Motor neuron (in vitro differentiated cells): ENCODE measurements at regions not wholly inside any gene's neighbourhood (a gene's known extent, or its start where the extent isn't known, plus 50 kb on each side); places are given as distances from the start of the nearest gene placed in this dataset.

Experiments used
- ATAC-seq, 8 experiments: fragments of 200-7000 bp; cut with Tn5 transposase; replicated peaks in 6 of 8; 2 replicates each; pipeline ENCODE4 v1.8.0; 2021; ENCODE audit warnings: mild to moderate bottlenecking in 8 of 8, moderate library complexity in 8 of 8
- H3K27ac ChIP-seq, 2 donors: fragments of 250-450 bp; sonication (Bioruptor Pico); 2 replicates each; pipeline ENCODE4 v1.9.0; 2021; ENCODE audit warnings: antibody characterized with exemption in 2 of 2, mild to moderate bottlenecking in 2 of 2, moderate library complexity in 1 of 2
- H3K4me1 ChIP-seq, 2 donors: fragments of 250-450 bp; sonication (Bioruptor Pico); replicated peaks in 1 of 2; 2 replicates each; pipeline ENCODE4 v1.6.1; 2021; ENCODE audit warnings: antibody characterized with exemption in 2 of 2, mild to moderate bottlenecking in 2 of 2, moderate library complexity in 1 of 2
- H3K4me3 ChIP-seq, 5 donors: fragments of 250-450 bp; sonication (Bioruptor Pico); 2 replicates each; pipeline ENCODE4 v1.9.0; 2021; ENCODE audit warnings: antibody characterized with exemption in 5 of 5, mild to moderate bottlenecking in 5 of 5, moderate library complexity in 4 of 5
- WGBS, 10 experiments: fragments of 450-650 bp; shearing (Covaris generic); methylation state at CpG; one replicate each; pipeline ENCODE4 v1.0.0; 2022; 5-methylcytosine and 5-hydroxymethylcytosine counted together
- in situ Hi-C, 9 experiments: fragments of 400-800 bp; cut with MboI; loops; one replicate each; pipeline ENCODE4 v1.15.0; 2021; ENCODE audit warnings: low sequenced_read_pairs in 9 of 9, low pct_unique_long_range_greater_than_20kb in 2 of 9; ENCODE audit not compliant: unreplicated experiment in 9 of 9

DNA sequence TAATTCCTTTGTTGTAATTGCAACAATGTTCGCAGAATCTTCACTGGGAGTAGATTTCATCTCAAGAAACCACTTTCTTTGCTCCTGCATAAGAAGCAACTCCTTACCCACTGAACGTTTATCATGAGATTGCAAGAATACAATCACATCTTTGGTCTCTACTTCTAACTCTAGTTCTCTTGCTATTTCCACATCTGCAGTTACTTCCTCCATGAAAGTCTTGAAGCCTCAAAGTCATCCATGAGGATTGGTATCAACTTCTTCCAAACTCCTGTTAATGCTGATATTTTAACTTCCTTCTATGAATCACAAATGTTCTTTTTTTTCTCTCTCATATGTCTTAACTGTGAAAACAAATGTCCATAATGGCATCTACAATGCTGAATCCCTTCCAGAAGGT lies 118.6 kb upstream of the RAB4A start:
- Histone ChIP-seq H3K4me3 (no peak overlapping the region), H3K27ac (no peak overlapping the region), H3K4me1 (peaks cover 18 to 35% of the 10 kb centered on the region in 2 donors)
- ATAC-seq = no peak
- WGBS, 10 experiments = 50 to 100% (median 90%) methylated on average over 1 to 2 of the region's 2 CpGs
- in situ Hi-C loops = no loop called here

DNA sequence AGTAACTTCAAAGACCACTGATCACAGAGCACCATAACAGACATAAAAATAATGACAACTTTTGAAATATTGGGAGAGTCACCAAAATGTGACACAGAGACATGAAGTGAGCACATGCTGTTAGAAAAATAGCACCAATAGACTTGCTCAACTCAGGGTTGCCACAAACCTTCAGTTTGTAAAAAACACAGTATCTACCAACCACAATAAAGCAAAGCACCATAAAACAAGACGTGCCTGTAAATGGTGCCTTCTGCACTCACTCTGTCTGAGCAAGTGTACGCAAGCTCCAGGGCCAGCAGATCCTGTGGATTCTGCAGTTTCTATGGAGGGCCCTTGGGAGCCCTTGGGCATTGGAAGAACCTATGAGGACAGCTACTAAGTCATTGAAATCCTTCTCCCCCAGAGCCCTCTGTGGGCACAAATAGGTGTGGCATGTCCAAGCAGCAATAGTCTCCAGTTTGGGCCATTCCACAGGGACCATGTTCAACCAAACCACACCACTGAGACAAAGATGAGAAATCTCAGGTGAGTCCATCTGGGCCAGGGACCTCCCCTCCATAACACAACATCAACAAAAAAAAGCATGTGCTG lies 116.9 kb upstream of the RAB4A start:
- in situ Hi-C loops = no loop called here

DNA sequence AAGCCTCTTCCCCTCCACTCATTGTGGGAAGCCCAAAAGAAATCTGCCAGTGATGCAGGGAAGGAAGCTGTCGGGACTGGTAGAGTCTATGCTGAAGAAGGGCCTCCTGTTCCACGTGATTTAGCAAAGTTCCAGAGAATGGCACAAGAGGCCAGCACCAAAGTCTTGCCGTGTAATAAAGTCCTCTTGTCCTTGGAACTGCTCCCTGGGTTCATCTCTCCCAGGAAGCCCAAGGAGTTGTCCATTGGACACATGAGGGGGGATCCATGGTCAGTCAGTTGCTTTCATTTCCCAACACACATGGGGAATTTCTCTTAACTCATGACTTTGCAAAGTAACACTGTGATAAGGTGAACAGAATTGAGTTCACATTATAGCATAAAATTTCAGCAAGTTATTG lies 116.1 kb upstream of the RAB4A start:
- Histone ChIP-seq H3K4me1 (peaks cover 16 to 31% of the 10 kb centered on the region in 2 donors), H3K4me3 (no peak overlapping the region), H3K27ac (no peak overlapping the region)
- 6 to 86% (median 85%) methylated on average over 1 to 2 of the region's 3 CpGs; no CpG with 5 or more reads in 6 of the 10 experiments for WGBS, 10 experiments
- in situ Hi-C loops = no loop called here
- no peak for ATAC-seq

More for the DNA sequence above, 116.9 kb upstream of the RAB4A start:
- no peak overlapping the region for H3K27ac ChIP-seq
- H3K4me3 ChIP-seq = no peak overlapping the region
- ATAC-seq = no peak
- H3K4me1 ChIP-seq = peaks cover 16 to 31% of the 10 kb centered on the region in 2 donors
- WGBS, 10 experiments = 0 to 100% (median 85%) methylated on average over 1 to 2 of the region's 2 CpGs; no CpG with 5 or more reads in 2 of the 10 experiments

GRCh38 chr1:229155472-229155871 lies 115.4 kb upstream of the RAB4A start:
- ATAC-seq = peak in 4 of 8 experiments; percentile 15 to 74 (median 42)
- no peak overlapping the region for H3K27ac ChIP-seq
- in situ Hi-C loops = no loop called here
- 57 to 100% (median 83%) methylated on average over 1 to 9 of the region's 9 CpGs; no CpG with 5 or more reads in 1 of the 10 experiments for WGBS, 10 experiments
- peaks cover 20 to 31% of the 10 kb centered on the region in 2 donors for H3K4me1 ChIP-seq
- no peak overlapping the region for H3K4me3 ChIP-seq

- H3K27ac ChIP-seq = no peak overlapping the region
- peaks cover 22 to 31% of the 10 kb centered on the region in 2 donors for H3K4me1 ChIP-seq
- in situ Hi-C loops = no loop called here
- no peak overlapping the region for H3K4me3 ChIP-seq
- WGBS, 10 experiments = 50 to 100% (median 85%) methylated on average over 1 to 3 of the region's 3 CpGs; no CpG with 5 or more reads in 3 of the 10 experiments
- ATAC-seq = peak in 6 of 8 experiments; percentile 19 to 71 (median 43)
Observed at GRCh38 chr1:229156872-229157271, 114.0 kb upstream of the RAB4A start.

GRCh38 chr1:229157480-229157879 lies 113.4 kb upstream of the RAB4A start:
- in situ Hi-C loops = no loop called here
- WGBS, 10 experiments = 51 to 100% (median 97%) methylated on average over 1 to 4 of the region's 4 CpGs; no CpG with 5 or more reads in 3 of the 10 experiments
- Histone ChIP-seq H3K4me3 (no peak overlapping the region), H3K4me1 (peaks cover 24 to 31% of the 10 kb centered on the region in 2 donors), H3K27ac (no peak overlapping the region)
- ATAC-seq = no peak

- in situ Hi-C loops = no loop called here
- Histone ChIP-seq H3K4me1 (peaks cover 24 to 34% of the 10 kb centered on the region in 2 donors), H3K27ac (peak overlapping the region in 1 of 2 donors; percentile 2), H3K4me3 (no peak overlapping the region)
- ATAC-seq = peak in 5 of 8 experiments; percentile 82 to 89 (median 86)
- WGBS, 10 experiments = 66 to 82% (median 71%) methylated on average over 2 to 11 of the region's 11 CpGs
Observed at GRCh38 chr1:229158341-229158921, 112.5 kb upstream of the RAB4A start.

DNA sequence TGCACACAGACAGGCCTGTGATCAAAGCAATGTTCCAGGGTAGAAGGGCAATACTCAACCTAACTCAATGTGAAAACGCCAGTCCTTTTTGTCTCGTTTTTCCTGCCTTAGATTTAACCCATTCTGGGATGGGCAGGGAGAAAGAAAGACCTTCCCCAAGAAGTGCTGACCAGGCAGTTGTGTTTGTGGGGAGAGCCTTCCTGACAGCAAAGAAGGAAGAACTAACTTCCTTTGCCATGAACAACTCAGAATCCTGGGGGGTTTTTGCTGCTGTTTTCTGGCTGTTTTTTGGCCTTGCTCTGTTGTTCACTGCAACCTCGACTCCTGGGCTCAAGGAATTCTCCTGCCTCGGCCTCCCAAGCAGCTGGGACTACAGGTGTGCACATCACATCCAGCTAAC lies 112.0 kb upstream of the RAB4A start:
- Histone ChIP-seq H3K27ac (peak overlapping the region in 1 of 2 donors; percentile 2), H3K4me1 (peaks cover 24 to 34% of the 10 kb centered on the region in 2 donors), H3K4me3 (no peak overlapping the region)
- in situ Hi-C loops = no loop called here
- ATAC-seq = no peak
- WGBS, 10 experiments = 26 to 70% (median 59%) methylated on average over 3 to 4 of the region's 4 CpGs; no CpG with 5 or more reads in 3 of the 10 experiments

DNA sequence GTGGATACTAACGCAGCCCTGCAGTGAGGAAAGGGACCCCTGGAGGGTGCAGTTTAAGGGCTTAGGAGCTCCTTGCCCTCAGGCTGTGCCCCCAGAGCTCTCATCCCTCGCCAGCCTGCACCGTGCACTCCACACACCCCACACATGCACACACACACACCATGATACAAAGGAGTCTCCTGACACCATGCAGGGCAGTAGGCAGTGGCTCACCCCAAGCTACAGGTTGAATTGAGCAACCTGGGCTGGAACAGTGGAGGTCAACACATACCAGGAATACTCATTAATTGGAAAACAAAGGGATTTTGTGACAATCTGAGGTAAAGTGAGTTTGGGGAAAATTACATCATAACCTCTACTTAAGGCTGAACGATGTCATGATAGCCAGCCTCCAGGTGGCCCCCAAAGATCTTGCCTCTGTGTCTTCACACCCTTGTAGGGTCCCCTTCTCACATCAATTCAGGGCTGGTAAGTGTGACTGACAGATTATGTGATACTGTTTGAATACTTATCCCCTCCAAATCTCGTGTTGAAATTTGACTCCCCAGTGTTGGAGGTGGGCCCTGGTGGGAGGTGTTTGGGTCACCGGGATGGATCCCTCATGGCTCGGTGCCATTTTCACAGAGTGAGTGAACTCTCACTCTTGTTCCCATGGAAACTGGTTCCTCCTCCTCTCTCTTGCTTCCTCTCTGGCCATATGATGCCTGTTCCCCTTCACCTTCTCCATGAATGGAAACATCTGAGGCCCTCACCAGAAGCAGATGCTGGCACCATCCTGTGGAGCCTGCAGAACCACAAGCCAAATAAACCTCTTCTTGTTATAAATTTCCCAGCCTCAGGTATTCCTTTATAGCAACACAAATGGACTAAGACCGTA lies 111.0 kb upstream of the RAB4A start:
- WGBS, 10 experiments = 55 to 100% (median 82%) methylated on average over 1 to 8 of the region's 8 CpGs; no CpG with 5 or more reads in 2 of the 10 experiments
- no peak for ATAC-seq
- in situ Hi-C loops = no loop called here
- Histone ChIP-seq H3K27ac (no peak overlapping the region), H3K4me3 (no peak overlapping the region), H3K4me1 (peaks cover 24 to 31% of the 10 kb centered on the region in 2 donors)

DNA sequence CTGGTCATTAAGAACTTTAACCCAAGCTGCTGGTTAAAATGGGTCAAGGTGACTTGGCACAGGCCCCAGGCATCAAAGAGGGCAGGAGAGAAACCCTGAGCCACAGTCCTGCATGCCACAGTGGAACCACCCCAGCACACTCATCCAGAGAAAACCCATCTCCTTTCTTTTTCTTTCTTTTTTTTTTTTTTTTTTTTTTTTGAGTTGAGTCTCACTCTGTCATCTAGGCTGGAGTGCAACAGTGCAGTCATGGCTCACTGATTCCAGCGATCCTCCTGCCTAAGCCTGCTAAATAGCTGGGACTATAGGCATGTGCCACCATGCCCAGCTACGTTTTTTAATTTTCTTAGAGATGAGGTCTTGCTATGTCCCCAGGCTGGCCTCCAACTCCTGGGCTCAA lies 109.2 kb upstream of the RAB4A start:
- in situ Hi-C loops = no loop called here
- no peak overlapping the region for H3K27ac ChIP-seq
- H3K4me3 ChIP-seq = no peak overlapping the region
- peaks cover 22 to 23% of the 10 kb centered on the region in 2 donors for H3K4me1 ChIP-seq
- 79 to 100% (median 100%) methylated on average over 1 to 2 of the region's 2 CpGs; no CpG with 5 or more reads in 3 of the 10 experiments for WGBS, 10 experiments
- ATAC-seq = peak in 1 of 8 experiments; percentile 7

DNA sequence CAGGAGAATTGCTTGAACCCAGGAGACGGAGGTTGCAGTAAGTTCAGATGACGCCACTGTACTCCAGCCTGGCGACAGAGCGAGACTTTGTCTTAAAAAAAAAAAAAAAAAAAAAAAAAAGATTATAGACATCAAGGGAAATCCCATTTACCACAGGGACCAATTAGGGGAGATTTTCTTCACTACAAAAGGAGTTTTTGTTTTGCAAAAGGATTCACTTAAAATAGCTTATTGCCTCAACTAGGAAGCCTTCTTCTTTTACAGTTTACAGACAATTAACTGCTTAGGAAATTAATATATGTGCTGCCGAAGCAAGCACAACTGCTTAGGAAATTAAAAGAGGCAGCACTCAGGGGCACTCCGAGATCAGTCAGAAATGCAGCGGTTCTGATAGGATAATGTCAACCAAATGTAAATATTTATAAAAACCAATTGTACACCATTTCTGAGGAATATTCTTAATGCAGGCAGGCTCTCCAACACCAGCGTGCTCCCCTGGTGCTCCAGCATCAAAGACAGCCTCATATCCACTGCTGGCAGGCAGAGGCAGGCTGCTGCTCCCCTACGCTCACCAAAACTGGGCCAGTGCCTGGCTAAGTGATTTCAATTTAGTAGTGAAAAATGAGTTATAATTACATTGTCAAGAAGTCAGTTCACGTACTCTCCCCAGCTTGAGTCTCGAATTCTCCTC lies 107.9 kb upstream of the RAB4A start:
- H3K4me3 ChIP-seq = no peak overlapping the region
- in situ Hi-C loops = no loop called here
- peak in 1 of 8 experiments; percentile 21 for ATAC-seq
- no peak overlapping the region for H3K27ac ChIP-seq
- 87 to 100% (median 92%) methylated on average over 1 to 11 of the region's 11 CpGs for WGBS, 10 experiments
- peaks cover 20 to 23% of the 10 kb centered on the region in 2 donors for H3K4me1 ChIP-seq

DNA sequence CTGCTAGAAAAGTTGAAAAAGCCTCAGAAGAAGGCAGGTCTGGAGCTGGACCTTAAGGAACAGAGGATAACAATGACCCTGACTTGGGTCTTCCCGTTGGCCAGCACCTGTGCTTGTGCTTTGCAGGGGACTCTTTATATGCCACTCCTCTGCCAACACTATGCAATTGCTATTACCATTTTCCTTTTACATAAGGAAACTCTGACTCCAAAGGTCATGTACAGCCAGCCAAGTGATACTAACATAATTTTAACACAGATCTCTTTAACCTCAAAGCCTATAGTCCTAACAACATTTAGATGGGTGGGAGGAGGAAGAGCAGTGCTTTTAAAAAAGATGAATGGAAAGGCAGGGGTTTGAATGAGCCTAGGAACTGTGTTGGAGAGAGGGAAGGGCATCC lies 106.6 kb upstream of the RAB4A start:
- no peak overlapping the region for H3K27ac ChIP-seq
- in situ Hi-C loops = no loop called here
- H3K4me3 ChIP-seq = no peak overlapping the region
- no peak for ATAC-seq
- 0 to 100% (median 60%) methylated on average over 1 of the region's 1 CpG; no CpG with 5 or more reads in 3 of the 10 experiments for WGBS, 10 experiments
- peaks cover 21 to 25% of the 10 kb centered on the region in 2 donors for H3K4me1 ChIP-seq
